OCI-LY7 (cell line): ENCODE measurements at regions not wholly inside any gene's neighbourhood (a gene's known extent, or its start where the extent isn't known, plus 50 kb on each side); places are given as distances from the start of the nearest gene placed in this dataset.

Experiments
- BruUV-seq: library from RNA; stranded (reverse); fragments of 400-500 nt; replicated peaks from 2 replicates; lab custom pipeline; 2021; lab: Mats Ljungman, UMichigan
- CTCF ChIA-PET: fragments of 300-600 bp; sonication (Branson Sonifier 250); formaldehyde crosslinking; loops from one replicate; lab custom pipeline; 2022; ENCODE audit warnings: antibody characterized with exemption; ENCODE audit not compliant: unreplicated experiment; lab: Charles Lee
- POLR2A ChIA-PET: fragments of 300-600 bp; sonication (Branson Sonifier 250); formaldehyde crosslinking; loops from one replicate; lab custom pipeline; 2022; ENCODE audit warnings: antibody characterized with exemption; lab: Charles Lee
- DNase-seq: peaks from one replicate; pipeline ENCODE4 v3.0.0-alpha.2; 2015; ENCODE audit warnings: low spot score
- H2AFZ ChIP-seq: fragments of 200-600 bp; sonication (generic), shearing (Covaris generic); 2 replicates; pipeline ENCODE4 v1.6.1; 2014; ENCODE audit warnings: mild to moderate bottlenecking, antibody characterized with exemption, low read length, moderate library complexity
- H3K27ac ChIP-seq: fragments of 200-600 bp; sonication (generic); 2 replicates; pipeline ENCODE4 v1.5.1; 2014; ENCODE audit warnings: mixed run types, low read depth, mild to moderate bottlenecking, moderate library complexity, low read length, inconsistent platforms; ENCODE audit not compliant: poor library complexity, severe bottlenecking
- H3K36me3 ChIP-seq: fragments of 200-600 bp; sonication (generic); 2 replicates; pipeline ENCODE4 v1.6.1; 2014; ENCODE audit warnings: mild to moderate bottlenecking, antibody characterized with exemption, low read length, moderate library complexity, mixed read lengths; ENCODE audit not compliant: insufficient read depth
- H3K4me1 ChIP-seq: fragments of 200-600 bp; sonication (generic); 2 replicates; pipeline ENCODE4 v1.5.1; 2014; ENCODE audit warnings: mild to moderate bottlenecking, low read length; ENCODE audit not compliant: insufficient read depth, poor library complexity, severe bottlenecking
- H3K4me2 ChIP-seq: fragments of 200-600 bp; sonication (generic); 2 replicates; pipeline ENCODE4 v1.6.1; 2014; ENCODE audit warnings: mild to moderate bottlenecking, low read length
- H3K4me3 ChIP-seq: fragments of 200-600 bp; sonication (generic); 2 replicates; pipeline ENCODE4 v1.5.1; 2014; ENCODE audit warnings: mild to moderate bottlenecking, low read depth, low read length; ENCODE audit not compliant: poor library complexity, severe bottlenecking
- H3K79me2 ChIP-seq: fragments of 200-600 bp; sonication (generic); 2 replicates; pipeline ENCODE4 v1.6.1; 2016; ENCODE audit warnings: low read depth, mild to moderate bottlenecking, low read length, moderate library complexity, mixed read lengths; ENCODE audit not compliant: insufficient read depth
- H3K9me2 ChIP-seq: fragments of 200-600 bp; sonication (generic); 2 replicates; pipeline ENCODE4 v1.6.1; 2016; ENCODE audit warnings: mild to moderate bottlenecking, low read length, mixed read lengths; ENCODE audit not compliant: insufficient read depth
- H3K9me3 ChIP-seq: fragments of 200-600 bp; sonication (generic); 2 replicates; pipeline ENCODE4 v1.6.1; 2014; ENCODE audit warnings: mild to moderate bottlenecking, mixed run types, low read length, mixed read lengths
- H4K20me1 ChIP-seq: fragments of 200-600 bp; sonication (generic); 2 replicates; pipeline ENCODE4 v1.6.1; 2014; ENCODE audit warnings: mild to moderate bottlenecking, antibody characterized with exemption, low read length, moderate library complexity, mixed read lengths; ENCODE audit not compliant: insufficient read depth
- EZH2phosphoT487 ChIP-seq: fragments of 200-600 bp; sonication (generic); IDR thresholded peaks from 2 replicates; pipeline ENCODE4 v1.6.1; 2018; ENCODE audit warnings: low read depth, borderline replicate concordance, mild to moderate bottlenecking, mixed run types, antibody characterized with exemption, low read length, moderate library complexity, mixed read lengths
- intact Hi-C: fragments of 100-400 bp; cut with micrococcal nuclease; formaldehyde crosslinking; loops from one replicate; pipeline ENCODE4 v1.10.0; 2022; ENCODE audit not compliant: unreplicated experiment
- TF ChIP-seq, protein P1 (sequence below): fragments of 200-600 bp; sonication (generic); conservative IDR thresholded peaks from 2 replicates; pipeline ENCODE4 v1.5.1; 2014; ENCODE audit warnings: mild to moderate bottlenecking, antibody characterized with exemption, low read length, moderate library complexity, mixed read lengths

DNA sequence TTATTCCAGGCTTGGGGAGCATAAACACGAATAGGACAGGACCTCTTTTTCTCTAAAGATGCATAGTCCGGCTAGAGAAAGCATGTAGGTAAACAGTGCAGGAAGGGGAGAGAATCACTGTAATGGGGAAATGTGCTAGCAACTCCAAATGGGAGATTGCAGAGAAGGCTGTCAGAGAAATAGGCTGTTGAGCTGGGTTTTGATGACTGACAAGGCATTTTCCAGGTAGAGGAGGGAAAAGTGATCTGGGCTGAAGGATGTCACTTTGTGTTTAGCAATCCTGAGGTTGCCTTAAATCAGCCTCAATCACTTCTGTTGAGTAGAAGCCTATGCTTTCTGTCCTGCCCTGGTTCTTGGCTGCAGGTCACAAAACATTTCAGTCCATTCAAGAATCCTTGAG, 242.0 kb upstream of the MEIS1 start:
- H3K4me3 ChIP-seq: no peak overlapping the region
- intact Hi-C loops: no loop called here
- H4K20me1 ChIP-seq: no peaks in the 10 kb centered on the region
- H3K27ac ChIP-seq: no peak overlapping the region
- no peaks in the 10 kb centered on the region for H3K9me3 ChIP-seq
- ChIA-PET POLR2A (no interaction called here), CTCF (no interaction called here)
- H3K4me2 ChIP-seq: no peak overlapping the region
- H3K36me3 ChIP-seq: no peaks in the 10 kb centered on the region
- H2AFZ ChIP-seq: no peak overlapping the region
- no peaks in the 10 kb centered on the region for H3K4me1 ChIP-seq
- no peaks in the 10 kb centered on the region for H3K9me2 ChIP-seq
- no peaks in the 10 kb centered on the region for H3K79me2 ChIP-seq
- BruUV-seq: no TSS peak
- DNase-seq: no peak
- TF ChIP-seq, protein P1, sequence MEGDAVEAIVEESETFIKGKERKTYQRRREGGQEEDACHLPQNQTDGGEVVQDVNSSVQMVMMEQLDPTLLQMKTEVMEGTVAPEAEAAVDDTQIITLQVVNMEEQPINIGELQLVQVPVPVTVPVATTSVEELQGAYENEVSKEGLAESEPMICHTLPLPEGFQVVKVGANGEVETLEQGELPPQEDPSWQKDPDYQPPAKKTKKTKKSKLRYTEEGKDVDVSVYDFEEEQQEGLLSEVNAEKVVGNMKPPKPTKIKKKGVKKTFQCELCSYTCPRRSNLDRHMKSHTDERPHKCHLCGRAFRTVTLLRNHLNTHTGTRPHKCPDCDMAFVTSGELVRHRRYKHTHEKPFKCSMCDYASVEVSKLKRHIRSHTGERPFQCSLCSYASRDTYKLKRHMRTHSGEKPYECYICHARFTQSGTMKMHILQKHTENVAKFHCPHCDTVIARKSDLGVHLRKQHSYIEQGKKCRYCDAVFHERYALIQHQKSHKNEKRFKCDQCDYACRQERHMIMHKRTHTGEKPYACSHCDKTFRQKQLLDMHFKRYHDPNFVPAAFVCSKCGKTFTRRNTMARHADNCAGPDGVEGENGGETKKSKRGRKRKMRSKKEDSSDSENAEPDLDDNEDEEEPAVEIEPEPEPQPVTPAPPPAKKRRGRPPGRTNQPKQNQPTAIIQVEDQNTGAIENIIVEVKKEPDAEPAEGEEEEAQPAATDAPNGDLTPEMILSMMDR: no peak
- TF ChIP-seq EZH2phosphoT487: no peak

DNA sequence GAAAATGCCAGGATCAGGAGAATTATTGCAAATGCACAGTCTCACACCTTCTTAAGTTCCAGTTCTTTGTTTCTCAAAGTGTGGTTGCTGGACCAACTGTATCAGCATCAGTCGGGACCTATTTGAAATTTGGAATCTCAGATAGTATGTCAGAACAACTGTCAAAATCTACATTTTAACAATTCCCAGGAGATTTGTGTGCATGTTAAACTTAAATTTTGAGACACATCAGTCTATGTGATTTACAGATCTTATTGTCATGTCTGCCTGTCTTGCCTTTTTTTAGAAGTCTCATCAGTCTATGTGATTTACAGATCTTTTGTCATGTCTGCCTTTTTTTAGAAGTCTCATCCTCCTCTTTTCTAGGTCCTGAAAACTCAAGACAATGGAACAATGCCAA, 243.6 kb upstream of the MEIS1 start:
- H3K9me2 ChIP-seq: no peaks in the 10 kb centered on the region
- H3K36me3 ChIP-seq: no peaks in the 10 kb centered on the region
- H3K9me3 ChIP-seq: no peaks in the 10 kb centered on the region
- no peak overlapping the region for H2AFZ ChIP-seq
- no TSS peak for BruUV-seq
- TF ChIP-seq, protein P1: no peak
- TF ChIP-seq EZH2phosphoT487: no peak
- no peaks in the 10 kb centered on the region for H3K4me1 ChIP-seq
- CTCF ChIA-PET: no interaction called here
- H3K4me3 ChIP-seq: no peak overlapping the region
- no peak for DNase-seq
- H3K79me2 ChIP-seq: no peaks in the 10 kb centered on the region
- H4K20me1 ChIP-seq: no peaks in the 10 kb centered on the region
- H3K27ac ChIP-seq: no peak overlapping the region
- no peak overlapping the region for H3K4me2 ChIP-seq
- POLR2A ChIA-PET: no interaction called here
- intact Hi-C loops: no loop called here

DNA sequence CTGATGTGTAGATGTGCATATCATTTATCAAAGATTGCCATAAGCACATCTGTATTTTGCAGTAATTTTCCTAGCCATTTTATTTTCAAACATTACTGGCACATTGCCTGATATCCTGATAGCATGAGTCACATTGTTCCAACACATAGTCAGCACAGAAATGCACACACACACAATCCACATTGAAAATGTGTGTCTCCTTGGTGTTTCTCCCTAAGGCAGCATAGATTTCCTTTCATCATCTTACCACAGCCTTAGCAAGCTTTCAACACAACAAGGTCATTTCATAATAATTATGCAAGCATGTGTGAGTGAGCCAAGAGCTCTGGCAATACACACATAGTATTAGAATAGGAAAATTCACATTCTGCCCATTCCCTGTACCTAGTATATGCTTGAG, 245.4 kb upstream of the MEIS1 start:
- ChIA-PET CTCF (no interaction called here), POLR2A (interaction anchor here (0.6 kb wide), 1 partner anchor 1273 kb away, joined by 3 read pairs; no protein-coding TSS in a partner anchor)
- BruUV-seq: no TSS peak
- Histone ChIP-seq H3K9me3 (no peaks in the 10 kb centered on the region), H3K27ac (no peak overlapping the region), H3K79me2 (no peaks in the 10 kb centered on the region), H3K4me1 (no peaks in the 10 kb centered on the region), H3K9me2 (no peaks in the 10 kb centered on the region), H3K4me3 (no peak overlapping the region), H4K20me1 (no peaks in the 10 kb centered on the region), H3K36me3 (no peaks in the 10 kb centered on the region), H3K4me2 (no peak overlapping the region), H2AFZ (no peak overlapping the region)
- no peak for DNase-seq
- no peak for TF ChIP-seq EZH2phosphoT487
- TF ChIP-seq, protein P1: no peak
- intact Hi-C loops: no loop called here
